ENCODE measurements at regions not wholly inside any gene's neighbourhood (a gene's known extent, or its start where the extent isn't known, plus 50 kb on each side); places are given as distances from the start of the nearest gene placed in this dataset.

GRCh38 chr2:191515551-191515950 is 162.4 kb upstream of the NABP1 start:
- no peak overlapping the region for H3K4me3 ChIP-seq (ENCODE audit: low read length)
- H3K36me3 ChIP-seq (replicated peaks; ENCODE audit: low read depth, low read length): no peaks in the 10 kb centered on the region
- TF ChIP-seq CTCF (IDR thresholded peaks at IDR 0.05; ENCODE audit: low read depth, low read length) (no peak), EZH2phosphoT487 (IDR thresholded peaks at IDR 0.05; ENCODE audit: low read depth) (no peak)
- H4K20me1 ChIP-seq (ENCODE audit: insufficient read depth, low read length): no peaks in the 10 kb centered on the region
- no peaks in the 10 kb centered on the region for H3K79me2 ChIP-seq (ENCODE audit: low read length)
- no peak overlapping the region for H3K27ac ChIP-seq (ENCODE audit: low read length)
- no peak overlapping the region for H3K9ac ChIP-seq (ENCODE audit: low read length)
- no peak overlapping the region for H3K4me2 ChIP-seq (ENCODE audit: low read length)
- no peaks in the 10 kb centered on the region for H3K9me3 ChIP-seq (ENCODE audit: insufficient read depth, low read length)
- no peak overlapping the region for H2AFZ ChIP-seq (ENCODE audit: low read depth, low read length)
- H3K27me3 ChIP-seq (ENCODE audit: low read depth, low read length): no peaks in the 10 kb centered on the region
- no peaks in the 10 kb centered on the region for H3K4me1 ChIP-seq (ENCODE audit: low read length)

- H3K79me2 ChIP-seq (ENCODE audit: low read length): no peaks in the 10 kb centered on the region
- H3K4me3 ChIP-seq (ENCODE audit: low read length): no peak overlapping the region
- TF ChIP-seq EZH2phosphoT487 (IDR thresholded peaks at IDR 0.05; ENCODE audit: low read depth) (no peak), CTCF (IDR thresholded peaks at IDR 0.05; ENCODE audit: low read depth, low read length) (no peak)
- no peaks in the 10 kb centered on the region for H3K9me3 ChIP-seq (ENCODE audit: insufficient read depth, low read length)
- H4K20me1 ChIP-seq (ENCODE audit: insufficient read depth, low read length): no peaks in the 10 kb centered on the region
- H3K4me1 ChIP-seq (ENCODE audit: low read length): no peaks in the 10 kb centered on the region
- no peak overlapping the region for H3K4me2 ChIP-seq (ENCODE audit: low read length)
- no peak overlapping the region for H3K9ac ChIP-seq (ENCODE audit: low read length)
- no peaks in the 10 kb centered on the region for H3K27me3 ChIP-seq (ENCODE audit: low read depth, low read length)
- no peaks in the 10 kb centered on the region for H3K36me3 ChIP-seq (replicated peaks; ENCODE audit: low read depth, low read length)
- H3K27ac ChIP-seq (ENCODE audit: low read length): no peak overlapping the region
- no peak overlapping the region for H2AFZ ChIP-seq (ENCODE audit: low read depth, low read length)
Observed at GRCh38 chr2:191516260-191516659, 161.7 kb upstream of the NABP1 start.

- TF ChIP-seq CTCF (IDR thresholded peaks at IDR 0.05; ENCODE audit: low read depth, low read length): peak; percentile 81
- TF ChIP-seq EZH2phosphoT487 (IDR thresholded peaks at IDR 0.05; ENCODE audit: low read depth): no peak
- no peak overlapping the region for H2AFZ ChIP-seq (ENCODE audit: low read depth, low read length)
- no peaks in the 10 kb centered on the region for H3K79me2 ChIP-seq (ENCODE audit: low read length)
- no peak overlapping the region for H3K27ac ChIP-seq (ENCODE audit: low read length)
- H3K4me1 ChIP-seq (ENCODE audit: low read length): no peaks in the 10 kb centered on the region
- H3K36me3 ChIP-seq (replicated peaks; ENCODE audit: low read depth, low read length): no peaks in the 10 kb centered on the region
- no peak overlapping the region for H3K9ac ChIP-seq (ENCODE audit: low read length)
- no peaks in the 10 kb centered on the region for H4K20me1 ChIP-seq (ENCODE audit: insufficient read depth, low read length)
- no peaks in the 10 kb centered on the region for H3K27me3 ChIP-seq (ENCODE audit: low read depth, low read length)
- H3K9me3 ChIP-seq (ENCODE audit: insufficient read depth, low read length): no peaks in the 10 kb centered on the region
- no peak overlapping the region for H3K4me3 ChIP-seq (ENCODE audit: low read length)
- no peak overlapping the region for H3K4me2 ChIP-seq (ENCODE audit: low read length)
Observed at GRCh38 chr2:191521608-191522208, 156.2 kb upstream of the NABP1 start.

- Histone ChIP-seq H3K4me3 (ENCODE audit: low read length) (no peak overlapping the region), H3K36me3 (replicated peaks; ENCODE audit: low read depth, low read length) (no peaks in the 10 kb centered on the region), H4K20me1 (ENCODE audit: insufficient read depth, low read length) (no peaks in the 10 kb centered on the region), H2AFZ (ENCODE audit: low read depth, low read length) (no peak overlapping the region), H3K27me3 (ENCODE audit: low read depth, low read length) (no peaks in the 10 kb centered on the region), H3K4me1 (ENCODE audit: low read length) (no peaks in the 10 kb centered on the region), H3K4me2 (ENCODE audit: low read length) (no peak overlapping the region), H3K9ac (ENCODE audit: low read length) (no peak overlapping the region), H3K27ac (ENCODE audit: low read length) (no peak overlapping the region), H3K9me3 (ENCODE audit: insufficient read depth, low read length) (no peaks in the 10 kb centered on the region), H3K79me2 (ENCODE audit: low read length) (no peaks in the 10 kb centered on the region)
- TF ChIP-seq CTCF (IDR thresholded peaks at IDR 0.05; ENCODE audit: low read depth, low read length): no peak
- no peak for TF ChIP-seq EZH2phosphoT487 (IDR thresholded peaks at IDR 0.05; ENCODE audit: low read depth)
Observed at GRCh38 chr2:191522478-191523120, 155.3 kb upstream of the NABP1 start.

Data from OCI-LY3 (cell line).